HuH-7.5 (cell line): ENCODE measurements at regions not wholly inside any gene's neighbourhood (a gene's known extent, or its start where the extent isn't known, plus 50 kb on each side); places are given as distances from the start of the nearest gene placed in this dataset.

Experiments used
- DNase-seq: peaks from one replicate; pipeline ENCODE4 v3.0.0; 2011; ENCODE audit warnings: low spot score

- DNase-seq: no peak
Observed at GRCh38 chr3:117762621-117763037, 1053.0 kb downstream of the TUSC7 start.

DNA sequence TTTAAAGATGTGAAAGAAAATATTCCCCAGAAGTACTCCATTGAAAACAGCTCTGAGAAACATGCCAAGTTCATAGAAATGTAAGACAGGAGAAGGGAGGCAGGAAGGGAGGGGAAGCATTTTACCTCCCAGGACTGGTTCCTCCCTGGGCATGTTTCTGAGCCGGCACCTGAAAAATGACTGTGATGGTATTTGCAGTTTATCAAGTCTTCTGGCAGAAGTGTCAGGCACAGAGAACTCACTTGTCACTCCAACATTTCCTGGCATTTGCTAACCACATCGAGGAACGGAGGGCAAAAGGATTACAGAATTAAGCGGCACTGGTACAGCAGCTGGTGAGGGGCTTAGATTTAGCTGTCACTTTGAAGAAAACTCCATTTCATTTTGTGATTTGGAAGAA, 1054.0 kb downstream of the TUSC7 start:
- no peak for DNase-seq

DNA sequence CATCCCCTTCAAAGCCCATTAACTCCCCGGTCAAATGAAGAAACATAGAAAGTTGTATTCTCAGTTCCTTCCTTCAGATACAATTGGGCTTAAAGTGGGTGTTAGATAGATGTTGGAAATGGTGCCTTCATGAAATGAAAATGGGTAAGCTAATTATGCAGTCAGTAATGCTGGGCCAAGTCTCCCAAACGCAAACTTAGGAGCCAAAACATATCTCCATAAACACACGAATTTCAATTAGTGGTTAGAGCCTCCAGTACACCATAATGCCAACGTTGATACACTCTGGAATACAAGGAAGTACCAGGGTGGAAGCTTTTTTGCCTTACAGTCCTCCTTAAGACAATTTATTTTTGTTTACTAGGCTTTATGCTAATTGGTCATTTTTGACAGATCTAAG, 1059.0 kb downstream of the TUSC7 start:
- DNase-seq: no peak

DNA sequence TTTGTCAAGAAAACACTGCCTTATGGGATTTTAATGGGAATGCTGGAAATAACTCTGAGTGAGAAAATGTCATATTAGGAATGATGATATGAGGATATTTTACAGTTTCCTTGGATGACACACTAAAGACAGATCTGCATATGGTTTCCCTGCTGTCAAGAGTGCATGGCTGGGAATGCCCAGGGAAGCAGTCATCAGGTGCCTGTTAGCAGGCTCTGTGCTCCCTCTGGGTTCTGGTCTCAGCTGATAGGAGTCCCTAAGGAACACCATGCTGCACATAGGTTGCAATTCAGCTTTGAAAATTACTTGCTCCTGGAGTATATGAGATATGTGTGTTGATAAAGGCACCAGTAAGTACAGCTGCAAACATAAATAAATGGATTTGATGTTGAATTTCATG, 1064.6 kb downstream of the TUSC7 start:
- no peak for DNase-seq

DNA sequence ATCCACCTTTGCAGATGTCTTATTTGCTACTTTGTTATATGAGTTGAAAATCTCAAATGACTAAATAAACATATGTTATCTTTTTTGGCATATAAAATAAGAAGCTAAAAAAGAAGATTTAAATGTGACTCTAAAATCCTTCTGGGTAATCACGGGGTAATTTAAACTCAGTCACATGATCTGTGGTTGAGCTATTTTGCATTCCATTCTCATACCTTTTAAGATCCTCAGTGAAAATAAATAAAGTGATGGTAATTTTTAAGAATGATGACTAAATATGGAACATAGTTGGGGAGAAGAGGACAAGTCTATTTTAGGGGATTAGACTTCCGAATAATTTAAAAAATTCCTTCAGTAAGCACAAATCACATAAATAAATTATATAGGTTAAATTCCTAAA, 1076.8 kb downstream of the TUSC7 start:
- no peak for DNase-seq

DNA sequence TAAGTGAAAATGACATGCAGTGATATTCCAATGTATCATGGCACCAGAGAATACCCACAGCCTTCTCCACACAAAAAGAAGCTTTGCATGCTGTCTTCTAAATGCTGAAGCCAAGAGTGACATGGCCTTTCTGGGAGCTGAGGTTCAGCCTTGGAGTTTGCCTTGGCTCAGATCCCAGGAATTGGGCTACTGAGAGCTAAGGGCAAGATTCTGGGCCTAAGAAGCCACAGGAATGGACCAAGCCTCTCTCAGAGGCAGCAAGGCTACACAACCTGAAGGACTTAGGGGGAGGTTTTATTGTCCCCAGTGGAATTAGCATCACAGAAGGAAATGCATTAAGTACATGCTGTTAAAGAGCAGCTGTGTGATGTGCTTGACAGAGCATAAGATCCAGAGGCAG, 1078.5 kb downstream of the TUSC7 start:
- no peak for DNase-seq

- no peak for DNase-seq
Observed at GRCh38 chr3:117788506-117788905, 1078.9 kb downstream of the TUSC7 start.

GRCh38 chr3:117790235-117790987, 1080.8 kb downstream of the TUSC7 start:
- DNase-seq: no peak

GRCh38 chr3:117793622-117794265, 1084.2 kb downstream of the TUSC7 start:
- no peak for DNase-seq

- DNase-seq: no peak
Observed at GRCh38 chr3:117798221-117798620, 1088.6 kb downstream of the TUSC7 start.

GRCh38 chr3:117798687-117799386, 1089.3 kb downstream of the TUSC7 start:
- DNase-seq: no peak

DNA sequence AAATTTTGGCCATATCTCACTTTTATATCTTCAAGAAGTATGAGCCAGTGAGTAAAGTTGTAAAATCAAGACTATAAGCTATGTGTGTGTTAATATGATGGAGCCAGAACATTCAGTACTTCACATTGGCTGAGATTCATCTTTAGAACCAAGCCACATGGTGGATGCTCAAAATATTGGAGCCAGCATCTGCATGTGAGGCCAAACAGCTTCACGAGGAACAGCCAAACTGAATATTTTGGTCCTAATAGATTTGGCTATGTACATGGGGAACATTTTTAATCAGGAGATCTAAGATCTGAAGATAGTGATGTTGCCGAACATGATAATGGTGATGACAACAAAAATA, 1089.8 kb downstream of the TUSC7 start:
- DNase-seq: no peak

DNA sequence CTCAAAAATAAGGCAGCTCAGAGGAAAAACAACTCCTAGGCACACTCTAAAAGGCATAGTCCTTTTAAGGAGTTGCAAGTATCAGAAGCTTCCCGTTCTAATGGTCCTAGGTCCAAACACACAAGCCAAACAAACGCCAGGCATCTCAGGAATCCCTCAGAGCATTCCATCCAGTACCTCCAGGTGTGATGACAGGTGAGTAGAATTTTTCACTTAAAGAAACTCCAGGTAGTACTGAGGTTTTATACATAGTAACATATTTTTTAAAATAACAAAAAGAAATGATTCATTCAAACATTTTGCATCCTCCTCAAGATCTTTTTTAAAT, 1092.3 kb downstream of the TUSC7 start:
- DNase-seq: no peak

- no peak for DNase-seq
Observed at GRCh38 chr3:117809186-117810081, 1099.9 kb downstream of the TUSC7 start.

GRCh38 chr3:117811786-117812185, 1102.2 kb downstream of the TUSC7 start:
- DNase-seq: no peak

DNA sequence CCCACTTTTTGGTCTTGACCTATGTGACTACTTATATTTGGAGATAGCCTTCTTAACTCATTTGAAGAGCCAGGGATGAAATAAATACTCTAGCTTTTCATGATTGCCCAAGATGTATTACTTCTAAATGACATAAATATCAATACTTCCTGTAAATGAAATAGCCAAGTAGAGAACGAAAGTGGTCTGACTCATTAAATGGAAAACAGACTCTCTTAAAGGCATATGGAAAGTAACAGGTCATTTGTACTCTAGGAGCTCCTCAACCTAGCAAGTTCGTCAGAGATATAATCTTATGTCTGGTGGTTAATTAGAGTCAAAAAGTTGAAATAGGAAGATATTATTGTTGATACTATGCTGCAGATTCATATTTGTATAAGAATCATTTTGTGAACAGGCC, 1105.4 kb downstream of the TUSC7 start:
- no peak for DNase-seq

DNA sequence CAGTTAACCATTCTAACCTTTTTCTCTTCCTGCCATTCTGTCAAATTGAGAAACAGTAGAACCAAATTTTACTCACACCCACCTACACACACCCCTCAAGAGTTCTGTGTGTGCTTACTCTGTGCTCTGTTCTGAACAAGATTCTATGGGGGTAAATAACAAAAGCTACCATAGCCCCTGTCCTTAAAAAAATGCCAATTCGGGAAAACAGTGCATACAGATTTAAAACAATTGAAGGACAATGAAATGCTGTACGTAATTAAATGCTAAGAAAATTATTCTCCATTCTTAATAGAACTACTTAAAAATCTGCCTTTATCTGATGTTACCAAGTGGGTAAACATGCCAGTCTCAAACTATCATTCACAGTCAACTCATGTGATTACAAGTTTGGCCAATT, 1107.5 kb downstream of the TUSC7 start:
- no peak for DNase-seq

DNA sequence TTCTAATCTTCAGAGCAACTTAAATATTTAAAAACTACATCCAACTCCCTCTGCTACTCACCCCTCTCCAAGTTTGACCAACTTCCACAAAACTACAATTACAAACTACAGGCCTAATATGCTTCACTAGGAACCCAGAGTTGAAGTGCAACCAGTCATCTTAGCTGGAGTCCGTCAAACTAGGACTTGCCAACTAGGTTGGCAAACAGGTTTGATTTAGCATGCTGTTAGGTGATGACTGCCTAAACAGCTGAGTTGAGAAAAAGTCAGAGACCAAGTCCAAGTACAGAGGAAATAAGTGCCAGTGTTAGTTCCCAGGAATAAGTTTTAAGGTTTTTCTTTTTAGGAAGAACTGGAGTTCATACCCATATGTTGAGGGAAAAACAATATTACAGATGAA, 1109.0 kb downstream of the TUSC7 start:
- no peak for DNase-seq

DNA sequence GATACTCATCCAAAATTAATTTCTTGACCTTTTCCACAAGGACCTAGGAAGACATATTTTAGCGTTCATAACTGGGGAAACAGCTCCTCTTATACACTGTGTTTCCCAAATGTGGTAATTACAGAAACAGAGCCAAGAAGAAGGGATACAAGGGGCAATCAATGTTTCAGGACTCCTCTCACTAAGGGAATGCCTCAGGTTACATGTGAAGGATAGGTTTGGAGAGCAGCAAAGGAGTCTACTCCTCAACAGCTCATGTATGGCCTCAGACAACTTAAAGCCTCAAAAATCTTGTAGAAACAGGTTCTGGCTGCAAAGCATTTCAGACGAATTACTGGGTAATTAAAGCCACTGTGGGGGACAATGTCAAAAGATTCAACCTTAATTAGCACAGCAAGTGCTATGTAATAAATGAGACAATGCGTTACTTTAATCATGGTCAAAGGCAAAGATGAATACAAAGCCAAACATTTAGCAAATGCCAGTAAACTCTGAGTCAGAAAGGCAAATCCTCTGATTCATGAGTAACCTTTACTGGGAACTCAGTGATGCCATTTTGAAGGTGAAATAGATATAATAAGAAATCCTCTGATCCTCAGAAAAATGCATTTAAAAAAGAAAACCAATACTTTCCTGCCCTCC, 1111.2 kb downstream of the TUSC7 start:
- DNase-seq: no peak

- DNase-seq: no peak
Observed at GRCh38 chr3:117822416-117822815, 1112.8 kb downstream of the TUSC7 start.

DNA sequence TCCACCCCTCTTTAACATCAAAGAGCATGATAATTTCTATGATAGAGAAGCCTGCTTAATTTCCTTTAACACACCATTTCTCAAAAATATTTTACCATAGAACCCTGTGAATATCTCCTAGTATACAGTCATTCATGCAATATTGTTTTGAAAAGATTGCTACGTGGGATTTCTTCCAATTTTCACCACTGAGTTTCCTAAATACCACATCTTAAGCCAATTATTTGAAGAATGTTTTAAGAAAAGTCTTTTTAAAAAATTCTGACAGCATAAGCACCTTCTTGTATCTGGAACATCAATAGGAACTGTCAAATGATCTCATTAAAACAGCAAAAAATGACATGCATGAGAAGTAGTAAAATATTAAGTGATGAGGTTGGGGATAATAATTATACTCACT, 1126.7 kb downstream of the TUSC7 start:
- no peak for DNase-seq

GRCh38 chr3:117837391-117837790, 1127.8 kb downstream of the TUSC7 start:
- DNase-seq: no peak
